ENCODE measurements at regions not wholly inside any gene's neighbourhood (a gene's known extent, or its start where the extent isn't known, plus 50 kb on each side); places are given as distances from the start of the nearest gene placed in this dataset.

GRCh38 chr5:116944183-116944582 lies 369.6 kb upstream of the SEMA6A start:
- no TSS peak for BruUV-seq (replicated peaks)
- DNase-seq (ENCODE audit: low read depth, low spot score) (no peak), FAIRE-seq (no peak)
- no peaks in the 10 kb centered on the region for H3K9me1 ChIP-seq (replicated peaks; ENCODE audit: control insufficient read depth, extremely low read depth, insufficient read depth, low read length)
- intact Hi-C loops (cut with micrococcal nuclease) = no loop called here
- H3K4me2 ChIP-seq (ENCODE audit: insufficient read depth, low read length) = no peak overlapping the region
- H3K79me2 ChIP-seq (ENCODE audit: control insufficient read depth, insufficient read depth, low read length) = no peaks in the 10 kb centered on the region
- TF ChIP-seq FOS (IDR thresholded peaks at IDR 0.05; ENCODE audit: borderline replicate concordance, insufficient read depth, low read length) (no peak), POLR2A (IDR thresholded peaks at IDR 0.05; ENCODE audit: low read depth, low read length) (no peak), EZH2 (IDR thresholded peaks at IDR 0.05; ENCODE audit: borderline replicate concordance, low read depth, low read length, severe bottlenecking) (no peak), POLR2AphosphoS5 (IDR thresholded peaks at IDR 0.05; ENCODE audit: insufficient read depth, low read depth, low read length) (no peak), MYC (IDR thresholded peaks at IDR 0.05; ENCODE audit: low read depth, low read length) (no peak), JUN (IDR thresholded peaks at IDR 0.05; ENCODE audit: borderline replicate concordance, insufficient read depth, insufficient read length, low read depth) (no peak)
- TF ChIP-seq, protein P1, sequence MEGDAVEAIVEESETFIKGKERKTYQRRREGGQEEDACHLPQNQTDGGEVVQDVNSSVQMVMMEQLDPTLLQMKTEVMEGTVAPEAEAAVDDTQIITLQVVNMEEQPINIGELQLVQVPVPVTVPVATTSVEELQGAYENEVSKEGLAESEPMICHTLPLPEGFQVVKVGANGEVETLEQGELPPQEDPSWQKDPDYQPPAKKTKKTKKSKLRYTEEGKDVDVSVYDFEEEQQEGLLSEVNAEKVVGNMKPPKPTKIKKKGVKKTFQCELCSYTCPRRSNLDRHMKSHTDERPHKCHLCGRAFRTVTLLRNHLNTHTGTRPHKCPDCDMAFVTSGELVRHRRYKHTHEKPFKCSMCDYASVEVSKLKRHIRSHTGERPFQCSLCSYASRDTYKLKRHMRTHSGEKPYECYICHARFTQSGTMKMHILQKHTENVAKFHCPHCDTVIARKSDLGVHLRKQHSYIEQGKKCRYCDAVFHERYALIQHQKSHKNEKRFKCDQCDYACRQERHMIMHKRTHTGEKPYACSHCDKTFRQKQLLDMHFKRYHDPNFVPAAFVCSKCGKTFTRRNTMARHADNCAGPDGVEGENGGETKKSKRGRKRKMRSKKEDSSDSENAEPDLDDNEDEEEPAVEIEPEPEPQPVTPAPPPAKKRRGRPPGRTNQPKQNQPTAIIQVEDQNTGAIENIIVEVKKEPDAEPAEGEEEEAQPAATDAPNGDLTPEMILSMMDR (IDR thresholded peaks at IDR 0.05; ENCODE audit: extremely low read depth in 1 of 2, insufficient read depth in 1 of 2, low read depth in 1 of 2, low read length in 2 of 2) = no peak
- H3K27ac ChIP-seq (ENCODE audit: insufficient read depth, low read depth, low read length) = no peak overlapping the region
- H4K20me1 ChIP-seq (replicated peaks; ENCODE audit: control insufficient read depth, extremely low read depth, insufficient read depth, low read length) = no peaks in the 10 kb centered on the region
- no peaks in the 10 kb centered on the region for H3K27me3 ChIP-seq (ENCODE audit: control insufficient read depth in 2 of 2, insufficient read depth in 2 of 2, low read length in 2 of 2)
- dilution Hi-C loops (cut with MboI; ENCODE audit: extremely low pct_ligation_motif_present, low sequenced_read_pairs) = no loop called here
- CTCF ChIA-PET = no interaction called here
- H3K4me1 ChIP-seq (ENCODE audit: control insufficient read depth, extremely low read depth, insufficient read depth, low read length) = no peaks in the 10 kb centered on the region
- no peaks in the 10 kb centered on the region for H3K9me3 ChIP-seq (replicated peaks; ENCODE audit: control insufficient read depth, insufficient read depth, low read length)
- no peaks in the 10 kb centered on the region for H3K36me3 ChIP-seq (ENCODE audit: control insufficient read depth in 2 of 2, extremely low read depth in 1 of 2, insufficient read depth in 2 of 2, low read length in 2 of 2)
- H3K4me3 ChIP-seq (replicated peaks in 1 of 3; ENCODE audit: insufficient read depth in 1 of 3, low read depth in 1 of 3, low read length in 3 of 3) = no peak overlapping the region
- POLR2A ChIA-PET = no interaction called here
- no peak overlapping the region for H3K9ac ChIP-seq (replicated peaks; ENCODE audit: extremely low read depth, insufficient read depth, low read length)
- H2AFZ ChIP-seq (ENCODE audit: low read depth, low read length) = no peak overlapping the region

GRCh38 chr5:116942622-116943021 lies 368.0 kb upstream of the SEMA6A start:
- TF ChIP-seq MAX (IDR thresholded peaks at IDR 0.05; ENCODE audit: insufficient read depth, insufficient read length) (no peak), FOS (IDR thresholded peaks at IDR 0.05; ENCODE audit: borderline replicate concordance, insufficient read depth, low read length) (no peak), EZH2 (IDR thresholded peaks at IDR 0.05; ENCODE audit: borderline replicate concordance, low read depth, low read length, severe bottlenecking) (no peak)
- BruUV-seq (replicated peaks) = no TSS peak
- Histone ChIP-seq H3K4me2 (ENCODE audit: insufficient read depth, low read length) (no peak overlapping the region), H2AFZ (ENCODE audit: low read depth, low read length) (no peak overlapping the region), H3K9me1 (replicated peaks; ENCODE audit: control insufficient read depth, extremely low read depth, insufficient read depth, low read length) (no peaks in the 10 kb centered on the region), H3K27ac (ENCODE audit: insufficient read depth, low read depth, low read length) (no peak overlapping the region), H3K4me1 (ENCODE audit: control insufficient read depth, extremely low read depth, insufficient read depth, low read length) (no peaks in the 10 kb centered on the region), H3K4me3 (replicated peaks in 1 of 3; ENCODE audit: insufficient read depth in 1 of 3, low read depth in 1 of 3, low read length in 3 of 3) (no peak overlapping the region), H3K9me3 (replicated peaks; ENCODE audit: control insufficient read depth, insufficient read depth, low read length) (no peaks in the 10 kb centered on the region), H4K20me1 (replicated peaks; ENCODE audit: control insufficient read depth, extremely low read depth, insufficient read depth, low read length) (no peaks in the 10 kb centered on the region), H3K79me2 (ENCODE audit: control insufficient read depth, insufficient read depth, low read length) (no peaks in the 10 kb centered on the region), H3K36me3 (ENCODE audit: control insufficient read depth in 2 of 2, extremely low read depth in 1 of 2, insufficient read depth in 2 of 2, low read length in 2 of 2) (no peaks in the 10 kb centered on the region), H3K9ac (replicated peaks; ENCODE audit: extremely low read depth, insufficient read depth, low read length) (no peak overlapping the region), H3K27me3 (ENCODE audit: control insufficient read depth in 2 of 2, insufficient read depth in 2 of 2, low read length in 2 of 2) (no peaks in the 10 kb centered on the region)
- DNase-seq (ENCODE audit: low read depth, low spot score) (no peak), FAIRE-seq (no peak)
- POLR2A ChIA-PET = no interaction called here
- CTCF ChIA-PET = no interaction called here
- intact Hi-C loops (cut with micrococcal nuclease) = no loop called here
- dilution Hi-C loops (cut with MboI; ENCODE audit: extremely low pct_ligation_motif_present, low sequenced_read_pairs) = no loop called here
